Dendritic cell treated with granulocyte-macrophage colony-stimulating factor and Interleukin-4, amounts not matched to agents 40 ng/mL and 50 ng/mL, for 4 days (primary cell): ENCODE measurements at regions not wholly inside any gene's neighbourhood (a gene's known extent, or its start where the extent isn't known, plus 50 kb on each side); places are given as distances from the start of the nearest gene placed in this dataset.

Source experiments
- H3K27ac Mint-ChIP-seq: one replicate; pipeline ENCODE4 v1.8.0; 2022; ENCODE audit warnings: mild to moderate bottlenecking, mixed read lengths
- H3K27me3 Mint-ChIP-seq: one replicate; pipeline ENCODE4 v1.8.0; 2022; ENCODE audit warnings: mild to moderate bottlenecking, mixed read lengths
- H3K36me3 Mint-ChIP-seq: one replicate; pipeline ENCODE4 v1.8.0; 2022; ENCODE audit warnings: low read depth, mixed read lengths
- H3K4me1 Mint-ChIP-seq: one replicate; pipeline ENCODE4 v1.8.0; 2022; ENCODE audit warnings: low read depth, mixed read lengths
- H3K4me3 Mint-ChIP-seq: one replicate; pipeline ENCODE4 v1.8.0; 2022; ENCODE audit warnings: mild to moderate bottlenecking, moderate library complexity, mixed read lengths
- H3K9me3 Mint-ChIP-seq: one replicate; pipeline ENCODE4 v1.8.0; 2022; ENCODE audit warnings: mixed read lengths
- intact Hi-C: fragments of 100-400 bp; cut with micrococcal nuclease; formaldehyde crosslinking; loops from one replicate; pipeline ENCODE4 v1.15.0; 2022

GRCh38 chr13:39874331-39875053 is 219.0 kb downstream of the COG6 start:
- Mint-ChIP-seq H3K27ac (no peak overlapping the region), H3K9me3 (no peaks in the 10 kb centered on the region), H3K4me1 (no peaks in the 10 kb centered on the region), H3K4me3 (no peak overlapping the region), H3K27me3 (no peaks in the 10 kb centered on the region), H3K36me3 (no peaks in the 10 kb centered on the region)
- intact Hi-C loops, result no loop called here

GRCh38 chr13:39875111-39875987 is 219.9 kb downstream of the COG6 start:
- no peaks in the 10 kb centered on the region for H3K27me3 Mint-ChIP-seq
- no peaks in the 10 kb centered on the region for H3K36me3 Mint-ChIP-seq
- no peak overlapping the region for H3K4me3 Mint-ChIP-seq
- H3K9me3 Mint-ChIP-seq, result no peaks in the 10 kb centered on the region
- intact Hi-C loops, result no loop called here
- no peaks in the 10 kb centered on the region for H3K4me1 Mint-ChIP-seq
- H3K27ac Mint-ChIP-seq, result no peak overlapping the region

- Mint-ChIP-seq H3K4me1 (no peaks in the 10 kb centered on the region), H3K9me3 (peaks cover 2% of the 10 kb centered on the region), H3K4me3 (no peak overlapping the region), H3K27me3 (no peaks in the 10 kb centered on the region), H3K27ac (no peak overlapping the region), H3K36me3 (no peaks in the 10 kb centered on the region)
- intact Hi-C loops, result no loop called here
Observed at GRCh38 chr13:39876258-39876657, 220.8 kb downstream of the COG6 start.

DNA sequence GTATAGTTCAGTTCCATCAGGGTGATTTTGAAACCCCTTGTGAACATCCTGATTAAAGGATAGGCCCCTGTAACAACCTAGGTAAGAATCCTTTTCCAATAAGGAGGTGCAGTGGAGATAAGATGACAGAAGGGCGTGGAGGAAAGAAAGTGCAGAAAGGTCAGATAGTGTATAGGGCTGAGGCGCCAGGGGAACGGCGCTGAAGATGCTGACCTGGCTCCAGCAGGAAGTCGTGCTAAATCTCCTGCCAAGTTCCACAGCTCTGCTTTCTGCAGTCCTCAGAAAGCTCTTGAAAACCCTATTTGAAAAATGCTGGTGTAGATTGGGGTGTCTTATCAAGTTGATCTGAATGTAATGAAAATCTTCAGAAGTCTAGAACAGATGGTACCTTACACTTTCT is 221.7 kb downstream of the COG6 start:
- H3K27ac Mint-ChIP-seq, result no peak overlapping the region
- intact Hi-C loops, result no loop called here
- no peaks in the 10 kb centered on the region for H3K36me3 Mint-ChIP-seq
- H3K4me3 Mint-ChIP-seq, result no peak overlapping the region
- H3K4me1 Mint-ChIP-seq, result no peaks in the 10 kb centered on the region
- peaks cover 11% of the 10 kb centered on the region for H3K9me3 Mint-ChIP-seq
- H3K27me3 Mint-ChIP-seq, result no peaks in the 10 kb centered on the region

- no peaks in the 10 kb centered on the region for H3K27me3 Mint-ChIP-seq
- H3K4me1 Mint-ChIP-seq, result no peaks in the 10 kb centered on the region
- peaks cover 34% of the 10 kb centered on the region for H3K9me3 Mint-ChIP-seq
- H3K4me3 Mint-ChIP-seq, result no peak overlapping the region
- no peak overlapping the region for H3K27ac Mint-ChIP-seq
- intact Hi-C loops, result no loop called here
- H3K36me3 Mint-ChIP-seq, result no peaks in the 10 kb centered on the region
Observed at GRCh38 chr13:39879286-39880035, 224.0 kb downstream of the COG6 start.

DNA sequence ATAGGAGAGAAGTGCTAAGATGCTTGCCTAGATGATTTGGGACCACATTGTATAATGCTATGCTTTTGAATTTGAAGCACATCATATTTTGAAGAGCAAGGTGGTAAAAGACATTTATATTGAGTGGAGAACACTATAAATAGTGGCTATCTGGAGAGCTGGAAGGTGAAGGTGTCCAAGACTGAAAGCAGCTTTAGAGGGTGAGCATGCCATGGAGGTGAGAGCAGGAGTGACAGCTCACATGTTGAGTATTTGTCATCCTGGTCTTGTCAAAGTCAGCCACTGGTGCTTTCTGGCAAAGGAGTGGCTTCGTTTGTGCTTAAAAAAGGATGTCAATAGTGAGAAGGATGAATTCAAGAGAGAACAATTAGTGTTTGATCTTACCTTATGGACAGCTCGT is 225.9 kb downstream of the COG6 start:
- no peak overlapping the region for H3K4me3 Mint-ChIP-seq
- no peaks in the 10 kb centered on the region for H3K27me3 Mint-ChIP-seq
- intact Hi-C loops, result no loop called here
- peaks cover 49% of the 10 kb centered on the region for H3K9me3 Mint-ChIP-seq
- H3K4me1 Mint-ChIP-seq, result no peaks in the 10 kb centered on the region
- H3K27ac Mint-ChIP-seq, result no peak overlapping the region
- H3K36me3 Mint-ChIP-seq, result no peaks in the 10 kb centered on the region

GRCh38 chr13:39881887-39882286 is 226.4 kb downstream of the COG6 start:
- H3K27ac Mint-ChIP-seq, result no peak overlapping the region
- intact Hi-C loops, result no loop called here
- H3K4me3 Mint-ChIP-seq, result no peak overlapping the region
- H3K9me3 Mint-ChIP-seq, result peaks cover 49% of the 10 kb centered on the region
- no peaks in the 10 kb centered on the region for H3K27me3 Mint-ChIP-seq
- no peaks in the 10 kb centered on the region for H3K36me3 Mint-ChIP-seq
- H3K4me1 Mint-ChIP-seq, result no peaks in the 10 kb centered on the region

GRCh38 chr13:39884166-39884565 is 228.7 kb downstream of the COG6 start:
- Mint-ChIP-seq H3K36me3 (no peaks in the 10 kb centered on the region), H3K27me3 (no peaks in the 10 kb centered on the region), H3K4me1 (no peaks in the 10 kb centered on the region), H3K27ac (no peak overlapping the region), H3K9me3 (peaks cover 49% of the 10 kb centered on the region), H3K4me3 (no peak overlapping the region)
- intact Hi-C loops, result no loop called here

- intact Hi-C loops, result no loop called here
- H3K4me3 Mint-ChIP-seq, result no peak overlapping the region
- no peaks in the 10 kb centered on the region for H3K4me1 Mint-ChIP-seq
- no peaks in the 10 kb centered on the region for H3K36me3 Mint-ChIP-seq
- no peak overlapping the region for H3K27ac Mint-ChIP-seq
- H3K27me3 Mint-ChIP-seq, result no peaks in the 10 kb centered on the region
- H3K9me3 Mint-ChIP-seq, result peaks cover 45% of the 10 kb centered on the region
Observed at GRCh38 chr13:39886336-39886735, 230.9 kb downstream of the COG6 start.

DNA sequence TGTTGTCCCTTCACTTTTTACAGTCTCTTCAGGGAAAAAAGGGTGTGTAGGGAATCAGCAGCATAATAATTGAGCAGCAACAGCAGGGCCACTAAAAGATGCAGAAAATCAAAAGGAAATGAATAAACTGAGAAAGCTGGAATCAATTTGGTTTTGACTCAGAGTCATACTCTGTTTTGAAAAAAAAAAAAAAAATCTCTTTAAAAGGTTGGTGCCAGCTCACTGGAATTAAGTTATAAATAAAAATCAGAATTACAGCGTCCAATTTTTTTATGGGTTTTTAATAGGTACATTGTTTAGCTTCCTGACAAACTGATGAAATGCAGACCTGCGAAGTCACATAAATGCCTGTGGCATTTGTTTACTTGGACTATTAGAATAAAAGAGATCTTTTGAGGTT is 231.9 kb downstream of the COG6 start:
- peaks cover 35% of the 10 kb centered on the region for H3K9me3 Mint-ChIP-seq
- no peaks in the 10 kb centered on the region for H3K36me3 Mint-ChIP-seq
- no peak overlapping the region for H3K27ac Mint-ChIP-seq
- no peak overlapping the region for H3K4me3 Mint-ChIP-seq
- H3K27me3 Mint-ChIP-seq, result no peaks in the 10 kb centered on the region
- no peaks in the 10 kb centered on the region for H3K4me1 Mint-ChIP-seq
- intact Hi-C loops, result no loop called here

- no peak overlapping the region for H3K27ac Mint-ChIP-seq
- no peaks in the 10 kb centered on the region for H3K4me1 Mint-ChIP-seq
- intact Hi-C loops, result no loop called here
- H3K27me3 Mint-ChIP-seq, result peaks cover 3% of the 10 kb centered on the region
- H3K9me3 Mint-ChIP-seq, result peaks cover 17% of the 10 kb centered on the region
- no peaks in the 10 kb centered on the region for H3K36me3 Mint-ChIP-seq
- H3K4me3 Mint-ChIP-seq, result no peak overlapping the region
Observed at GRCh38 chr13:39888865-39889810, 233.7 kb downstream of the COG6 start.

- no peaks in the 10 kb centered on the region for H3K4me1 Mint-ChIP-seq
- intact Hi-C loops, result no loop called here
- no peak overlapping the region for H3K27ac Mint-ChIP-seq
Observed at GRCh38 chr13:39890537-39890936, 235.1 kb downstream of the COG6 start.

More at GRCh38 chr13:39890537-39890936, 235.1 kb downstream of the COG6 start:
- Mint-ChIP-seq H3K36me3 (no peaks in the 10 kb centered on the region), H3K27me3 (peaks cover 3% of the 10 kb centered on the region), H3K4me3 (no peak overlapping the region), H3K9me3 (peaks cover 3% of the 10 kb centered on the region)
